Fibroblast of peridontal ligament (primary cell): ENCODE measurements at regions not wholly inside any gene's neighbourhood (a gene's known extent, or its start where the extent isn't known, plus 50 kb on each side); places are given as distances from the start of the nearest gene placed in this dataset.
"Not testable (repeated sequence)": the region's sequence is repeated elsewhere in the genome, so short reads cannot be mapped to it uniquely, and the experiment has no call there.

Experiments
- DNase-seq: peaks from one replicate; pipeline ENCODE4 v3.0.0-alpha.2; 2010; ENCODE audit errors: extremely low read depth

- no peak for DNase-seq
Measured at GRCh38 chr4:65265526-65265925, 404.8 kb downstream of the EPHA5 start.

GRCh38 chr4:65259296-65259695 lies 411.0 kb downstream of the EPHA5 start:
- no peak for DNase-seq

- no peak for DNase-seq
Measured at GRCh38 chr4:65250916-65251315, 419.4 kb downstream of the EPHA5 start.

GRCh38 chr4:65249111-65249510 lies 421.2 kb downstream of the EPHA5 start:
- DNase-seq, result no peak

- DNase-seq, result no peak
Measured at GRCh38 chr4:65242156-65242846, 428.0 kb downstream of the EPHA5 start.

- no peak for DNase-seq
Measured at GRCh38 chr4:65241257-65241997, 428.9 kb downstream of the EPHA5 start.

GRCh38 chr4:65234061-65234460 lies 436.2 kb downstream of the EPHA5 start:
- no peak for DNase-seq

- no peak for DNase-seq
Measured at GRCh38 chr4:65227628-65228027, 442.7 kb downstream of the EPHA5 start.

- no peak for DNase-seq
Measured at GRCh38 chr4:65223601-65224000, 446.7 kb downstream of the EPHA5 start.

GRCh38 chr4:65223074-65223473 lies 447.2 kb downstream of the EPHA5 start:
- not testable (repeated sequence) for DNase-seq

- no peak for DNase-seq
Measured at GRCh38 chr4:65217179-65217578, 453.1 kb downstream of the EPHA5 start.

GRCh38 chr4:65202853-65203236 lies 467.4 kb downstream of the EPHA5 start:
- no peak for DNase-seq

- no peak for DNase-seq
Measured at GRCh38 chr4:65202165-65202852, 468.0 kb downstream of the EPHA5 start.

GRCh38 chr4:65195666-65196065 lies 474.6 kb downstream of the EPHA5 start:
- DNase-seq, result no peak

- no peak for DNase-seq
Measured at GRCh38 chr4:65195002-65195401, 475.3 kb downstream of the EPHA5 start.

GRCh38 chr4:65193985-65194384 lies 476.3 kb downstream of the EPHA5 start:
- no peak for DNase-seq

- no peak for DNase-seq
Measured at GRCh38 chr4:65190780-65191179, 479.5 kb downstream of the EPHA5 start.

- no peak for DNase-seq
Measured at GRCh38 chr4:65175585-65175984, 494.7 kb downstream of the EPHA5 start.

- no peak for DNase-seq
Measured at GRCh38 chr4:65170768-65171514, 499.3 kb downstream of the EPHA5 start.

- DNase-seq, result no peak
Measured at GRCh38 chr4:65167719-65168118, 502.6 kb downstream of the EPHA5 start.

GRCh38 chr4:65152205-65152604 lies 518.1 kb downstream of the EPHA5 start:
- DNase-seq, result no peak

GRCh38 chr4:65139998-65140397 lies 530.3 kb downstream of the EPHA5 start:
- no peak for DNase-seq
